Endothelial cell of umbilical vein (primary cell): ENCODE measurements at regions not wholly inside any gene's neighbourhood (a gene's known extent, or its start where the extent isn't known, plus 50 kb on each side); places are given as distances from the start of the nearest gene placed in this dataset.

ENCODE experiments used
- BruUV-seq: library from RNA; stranded (reverse); fragments of 400-500 nt; replicated peaks from 2 replicates; lab custom pipeline; 2021; lab: Mats Ljungman, UMichigan
- CTCF ChIA-PET: fragments of 300-600, 350-600 bp; sonication (Branson Sonifier 250); formaldehyde crosslinking; loops from one replicate; lab custom pipeline; 2021; ENCODE audit warnings: antibody characterized with exemption, inconsistent platforms; lab: Charles Lee
- POLR2A ChIA-PET: fragments of 300-600, 350-600 bp; sonication (Branson Sonifier 250); formaldehyde crosslinking; loops from one replicate; lab custom pipeline; 2021; ENCODE audit warnings: antibody characterized with exemption, inconsistent platforms; lab: Charles Lee
- DNase-seq: peaks from one replicate; pipeline ENCODE4 v3.0.0-alpha.2; 2011; ENCODE audit warnings: low read depth, low spot score
- FAIRE-seq: peaks from 2 replicates; lab custom pipeline; 2011; peaks lifted over from hg19 to GRCh38; lab: Jason Lieb, UNC
- H2AFZ ChIP-seq: 2 replicates; pipeline ENCODE4 v1.6.0; 2012; ENCODE audit warnings: low read depth, low read length, control low read depth, inconsistent platforms
- H3K27ac ChIP-seq: 2 replicates; pipeline ENCODE4 v1.5.1; 2011; ENCODE audit warnings: low read depth, mild to moderate bottlenecking, control low read depth, low read length, moderate library complexity; ENCODE audit not compliant: insufficient read depth
- H3K27me3 ChIP-seq, 2 experiments: 2 replicates each; pipeline versions ENCODE4 v1.6.0 to v1.6.1; 2011; ENCODE audit warnings: low read length in 2 of 2, mixed read lengths in 1 of 2; ENCODE audit not compliant: control insufficient read depth in 2 of 2, insufficient read depth in 2 of 2
- H3K36me3 ChIP-seq, 2 experiments: 2 replicates in 1 of 2; 3 replicates in 1 of 2; pipeline ENCODE4 v1.5.1; 2011; ENCODE audit warnings: low read length in 2 of 2, mild to moderate bottlenecking in 1 of 2, moderate library complexity in 1 of 2; ENCODE audit not compliant: control insufficient read depth in 2 of 2, insufficient read depth in 2 of 2; ENCODE audit errors: extremely low read depth in 1 of 2
- H3K4me1 ChIP-seq: 3 replicates; pipeline ENCODE4 v1.5.1; 2011; ENCODE audit warnings: mild to moderate bottlenecking, low read length; ENCODE audit not compliant: control insufficient read depth, insufficient read depth; ENCODE audit errors: extremely low read depth
- H3K4me2 ChIP-seq: 2 replicates; pipeline ENCODE4 v1.6.1; 2011; ENCODE audit warnings: low read length, control low read depth, mixed read lengths; ENCODE audit not compliant: insufficient read depth
- H3K4me3 ChIP-seq, 3 experiments: fragments of 200-600 bp in 1 of 3; sonication (generic), shearing (Covaris generic) in 1 of 3; replicated peaks in 1 of 3; 2 replicates each; pipeline ENCODE4 v1.5.1; 2011 to 2016; ENCODE audit warnings: control low read depth in 3 of 3, low read length in 3 of 3, mild to moderate bottlenecking in 2 of 3, inconsistent platforms in 1 of 3, low read depth in 1 of 3, moderate library complexity in 1 of 3; ENCODE audit not compliant: insufficient read depth in 1 of 3
- H3K79me2 ChIP-seq: 2 replicates; pipeline ENCODE4 v1.6.0; 2012; ENCODE audit warnings: low read length, inconsistent platforms; ENCODE audit not compliant: control insufficient read depth, insufficient read depth
- H3K9ac ChIP-seq: replicated peaks from 2 replicates; pipeline ENCODE3; 2011; ENCODE audit warnings: low read length, control low read depth; ENCODE audit not compliant: insufficient read depth; ENCODE audit errors: extremely low read depth
- H3K9me1 ChIP-seq: replicated peaks from 3 replicates; pipeline ENCODE4 v1.6.0; 2011; ENCODE audit warnings: mild to moderate bottlenecking, low read length; ENCODE audit not compliant: control insufficient read depth, insufficient read depth; ENCODE audit errors: extremely low read depth
- H3K9me3 ChIP-seq: replicated peaks from 2 replicates; pipeline ENCODE4 v1.5.1; 2012; ENCODE audit warnings: low read length, inconsistent platforms; ENCODE audit not compliant: control insufficient read depth, insufficient read depth
- H4K20me1 ChIP-seq: replicated peaks from 2 replicates; pipeline ENCODE3; 2011; ENCODE audit warnings: mild to moderate bottlenecking, low read length; ENCODE audit not compliant: control insufficient read depth, insufficient read depth; ENCODE audit errors: extremely low read depth
- CTCF ChIP-seq, 2 donors: IDR thresholded peaks; 1 replicate in 1 of 2; 2 replicates in 1 of 2; pipeline ENCODE4 v1.5.1; 2011; ENCODE audit warnings: low read length in 2 of 2, mild to moderate bottlenecking in 2 of 2, moderate library complexity in 2 of 2, control low read depth in 1 of 2, inconsistent platforms in 1 of 2, low read depth in 1 of 2; ENCODE audit not compliant: insufficient read depth in 1 of 2; ENCODE audit errors: extremely low read depth in 1 of 2
- EZH2 ChIP-seq: IDR thresholded peaks from 2 replicates; pipeline ENCODE4 v1.6.1; 2012; ENCODE audit warnings: borderline replicate concordance, low read depth, mild to moderate bottlenecking, moderate library complexity, low read length, inconsistent platforms; ENCODE audit not compliant: severe bottlenecking
- FOS ChIP-seq: IDR thresholded peaks from 2 replicates; pipeline ENCODE4 v1.6.1; 2011; ENCODE audit warnings: mild to moderate bottlenecking, low read length, moderate library complexity, borderline replicate concordance; ENCODE audit not compliant: insufficient read depth
- GATA2 ChIP-seq: IDR thresholded peaks from 2 replicates; pipeline ENCODE4 v1.7.0; 2011; ENCODE audit warnings: low read depth, mild to moderate bottlenecking, moderate library complexity, mixed read lengths, low read length; ENCODE audit not compliant: insufficient read length, insufficient read depth
- JUN ChIP-seq: IDR thresholded peaks from 2 replicates; pipeline ENCODE4 v1.6.1; 2011; ENCODE audit warnings: borderline replicate concordance, low read depth; ENCODE audit not compliant: insufficient read length, insufficient read depth
- MAX ChIP-seq: IDR thresholded peaks from 2 replicates; pipeline ENCODE4 v1.6.1; 2011; ENCODE audit not compliant: insufficient read depth, insufficient read length
- MYC ChIP-seq: IDR thresholded peaks from one replicate; pipeline ENCODE4 v1.6.1; 2011; ENCODE audit warnings: mild to moderate bottlenecking, low read depth, low read length
- POLR2A ChIP-seq: IDR thresholded peaks from 2 replicates; pipeline ENCODE4 v1.6.1; 2012; ENCODE audit warnings: low read depth, mild to moderate bottlenecking, control low read depth, low read length
- POLR2AphosphoS5 ChIP-seq: IDR thresholded peaks from 2 replicates; pipeline ENCODE4 v1.6.1; 2012; ENCODE audit warnings: low read depth, mild to moderate bottlenecking, control low read depth, low read length, moderate library complexity; ENCODE audit not compliant: insufficient read depth
- dilution Hi-C: fragments of 300-500 bp; cut with MboI; formaldehyde crosslinking; loops from one replicate; pipeline ENCODE4 v1.15.0; 2019; ENCODE audit warnings: low sequenced_read_pairs; ENCODE audit not compliant: extremely low pct_ligation_motif_present
- intact Hi-C: fragments of 100-400 bp; cut with micrococcal nuclease; formaldehyde crosslinking; loops from one replicate; pipeline ENCODE4 v1.10.0; 2022

GRCh38 chr2:104405623-104406022 lies 448.3 kb upstream of the POU3F3 start:
- CTCF ChIA-PET: no interaction called here
- intact Hi-C loops (no loop called here), dilution Hi-C loops (no loop called here)
- POLR2A ChIA-PET: no interaction called here
- H2AFZ ChIP-seq: no peak overlapping the region
- TF ChIP-seq CTCF (IDR thresholded peaks at IDR 0.05; ENCODE audit: extremely low read depth in 1 of 2, insufficient read depth in 1 of 2, low read depth in 1 of 2, low read length in 2 of 2): no peak
- TF ChIP-seq MAX: no peak
- TF ChIP-seq EZH2: no peak
- TF ChIP-seq JUN: no peak
- no peak for TF ChIP-seq POLR2AphosphoS5
- TF ChIP-seq MYC: no peak
- no peak for TF ChIP-seq GATA2
- no peak for TF ChIP-seq FOS
- TF ChIP-seq POLR2A: no peak
- H3K9ac ChIP-seq: no peak overlapping the region
- peaks cover 2% of the 10 kb centered on the region for H3K9me3 ChIP-seq
- H3K4me1 ChIP-seq: no peaks in the 10 kb centered on the region
- FAIRE-seq (no peak), DNase-seq (no peak)
- no TSS peak for BruUV-seq
- no peaks in the 10 kb centered on the region for H4K20me1 ChIP-seq
- H3K27me3 ChIP-seq: no peaks in the 10 kb centered on the region
- no peaks in the 10 kb centered on the region for H3K9me1 ChIP-seq
- H3K4me3 ChIP-seq: no peak overlapping the region
- no peaks in the 10 kb centered on the region for H3K36me3 ChIP-seq
- no peaks in the 10 kb centered on the region for H3K79me2 ChIP-seq
- no peak overlapping the region for H3K4me2 ChIP-seq
- no peak overlapping the region for H3K27ac ChIP-seq
